Gastrocnemius medialis (tissue), 4 donors: ENCODE measurements at regions not wholly inside any gene's neighbourhood (a gene's known extent, or its start where the extent isn't known, plus 50 kb on each side); places are given as distances from the start of the nearest gene placed in this dataset.

Experiments
- CTCF ChIP-seq, 5 experiments: fragments of 450-650 bp in 3 of 5; fragments of 200-600 bp in 2 of 5; sonication (generic) in 2 of 5; IDR thresholded peaks in 4 of 5; conservative IDR thresholded peaks in 1 of 5; 1 replicate in 4 of 5; 2 replicates in 1 of 5; pipeline ENCODE4 v1.5.1; 2016 to 2019; ENCODE audit warnings: antibody characterized with exemption in 5 of 5, mild to moderate bottlenecking in 3 of 5, moderate library complexity in 3 of 5
- POLR2A ChIP-seq, 2 donors: fragments of 450-650 bp; IDR thresholded peaks; one replicate each; pipeline ENCODE4 v1.6.1; 2017; ENCODE audit warnings: antibody characterized with exemption in 2 of 2, mild to moderate bottlenecking in 2 of 2, moderate library complexity in 2 of 2

- no peak for TF ChIP-seq CTCF (IDR thresholded peaks at IDR 0.05 in 4 of 5, conservative IDR thresholded peaks at IDR 0.05 in 1 of 5)
- TF ChIP-seq POLR2A (IDR thresholded peaks at IDR 0.05), result no peak
These were observed 68.5 kb upstream of the FSTL5 start for GRCh38 chr4:162232349-162232748.
